HG03520 (cell line): ENCODE measurements at regions not wholly inside any gene's neighbourhood (a gene's known extent, or its start where the extent isn't known, plus 50 kb on each side); places are given as distances from the start of the nearest gene placed in this dataset.
"Not testable (repeated sequence)": the region's sequence is repeated elsewhere in the genome, so short reads cannot be mapped to it uniquely, and the experiment has no call there.

Experiments
- ATAC-seq: cut with Tn5 transposase; IDR thresholded peaks from one replicate; pipeline ENCODE4 v1.9.1; 2021; ENCODE audit warnings: mild to moderate bottlenecking, moderate library complexity; ENCODE audit not compliant: unreplicated experiment

DNA sequence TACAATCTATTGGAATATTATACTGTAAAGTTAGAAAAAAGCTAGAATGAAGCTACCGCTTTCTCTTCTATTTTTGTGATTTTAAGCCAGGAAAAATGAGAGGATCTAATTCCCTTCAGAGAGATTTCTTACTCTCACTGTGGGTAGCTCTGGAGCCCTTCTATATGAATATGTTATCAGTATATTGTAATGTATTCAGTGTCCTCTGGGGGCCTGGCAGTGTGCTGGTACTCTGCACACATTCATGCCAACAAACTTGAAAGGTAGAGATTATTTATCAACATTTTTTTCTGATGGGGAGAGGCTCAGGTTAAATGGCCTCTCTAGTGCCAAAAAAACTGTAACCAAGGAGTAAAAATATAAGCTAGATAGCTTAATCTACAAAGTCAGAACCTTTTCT lies 292.8 kb downstream of the TTC6 start:
- ATAC-seq = no peak

DNA sequence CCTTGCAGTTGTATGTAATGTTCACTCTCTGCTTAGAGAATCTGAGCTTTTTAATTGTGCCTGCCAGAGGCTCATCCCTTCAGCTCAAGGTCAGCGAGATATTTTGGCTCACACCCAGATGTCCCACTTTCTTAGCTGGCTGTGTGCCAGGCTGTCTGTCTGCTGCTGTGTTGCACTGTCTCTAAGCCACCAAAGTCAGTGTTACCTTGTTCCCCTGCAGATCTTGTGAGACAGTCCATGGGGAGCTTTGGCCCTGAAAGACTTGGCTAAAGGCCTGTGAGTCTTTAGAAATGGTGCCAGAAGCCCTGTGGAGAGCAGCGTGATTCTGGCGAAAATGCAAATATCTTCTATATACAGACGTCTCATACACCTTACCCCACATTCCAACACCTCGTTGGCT lies 293.7 kb downstream of the TTC6 start:
- no peak for ATAC-seq

DNA sequence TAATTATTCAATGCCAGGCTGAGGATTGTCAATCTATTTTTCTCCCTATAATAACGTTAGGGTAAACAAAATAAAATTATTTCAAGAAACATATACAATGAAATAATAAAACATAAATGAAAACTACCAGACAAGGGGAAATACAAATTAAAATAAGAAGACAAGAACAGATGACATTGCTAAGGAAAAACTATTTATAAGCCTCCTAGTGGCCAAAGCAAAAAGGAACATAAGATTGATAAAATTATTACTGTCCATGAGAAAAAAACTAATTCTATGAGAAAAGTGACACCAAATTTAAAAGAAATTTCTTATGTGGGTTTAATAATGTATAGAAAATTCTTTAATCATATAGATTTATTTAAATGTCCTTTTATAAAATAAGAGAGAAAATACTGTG lies 294.7 kb downstream of the TTC6 start:
- no peak for ATAC-seq

DNA sequence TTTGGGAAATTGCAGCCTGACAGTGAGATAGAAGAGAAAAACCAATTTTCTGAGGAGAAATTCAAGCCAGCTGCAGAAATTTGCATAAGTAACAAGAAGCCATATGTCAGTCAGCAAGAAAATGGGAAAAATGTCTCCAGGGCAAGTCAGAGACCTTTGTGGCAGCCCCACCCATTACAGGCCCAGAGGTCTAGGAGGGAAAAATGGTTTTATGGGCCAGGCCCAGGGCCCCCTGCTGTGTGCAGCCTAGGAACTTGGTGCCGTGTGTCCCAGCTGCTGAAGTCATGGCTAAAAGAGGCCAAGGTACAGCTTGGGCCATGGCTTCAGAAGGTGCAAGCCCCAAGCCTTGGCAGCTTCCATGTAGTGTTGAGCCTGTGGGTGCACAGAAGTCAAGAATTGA lies 296.1 kb downstream of the TTC6 start:
- ATAC-seq = not testable (repeated sequence)

DNA sequence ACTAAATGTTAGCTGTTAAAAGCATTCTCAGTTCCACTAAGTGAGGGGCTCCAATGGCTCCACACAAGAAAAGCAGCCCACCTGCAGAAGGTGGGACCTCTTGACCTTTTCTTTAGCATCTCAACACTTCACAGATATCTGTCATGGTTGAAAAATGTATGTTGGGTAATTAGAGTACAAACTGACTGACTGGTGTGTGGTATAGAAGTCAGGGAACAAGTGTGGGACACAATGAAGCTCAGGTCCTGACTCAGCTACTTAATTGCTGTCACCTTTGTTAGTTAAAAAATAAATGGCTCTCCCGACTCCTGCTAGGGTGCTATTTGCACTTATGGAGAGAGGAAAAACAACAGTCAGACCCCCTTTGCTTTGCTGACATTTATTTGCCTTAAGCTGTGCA lies 299.0 kb downstream of the TTC6 start:
- no peak for ATAC-seq

DNA sequence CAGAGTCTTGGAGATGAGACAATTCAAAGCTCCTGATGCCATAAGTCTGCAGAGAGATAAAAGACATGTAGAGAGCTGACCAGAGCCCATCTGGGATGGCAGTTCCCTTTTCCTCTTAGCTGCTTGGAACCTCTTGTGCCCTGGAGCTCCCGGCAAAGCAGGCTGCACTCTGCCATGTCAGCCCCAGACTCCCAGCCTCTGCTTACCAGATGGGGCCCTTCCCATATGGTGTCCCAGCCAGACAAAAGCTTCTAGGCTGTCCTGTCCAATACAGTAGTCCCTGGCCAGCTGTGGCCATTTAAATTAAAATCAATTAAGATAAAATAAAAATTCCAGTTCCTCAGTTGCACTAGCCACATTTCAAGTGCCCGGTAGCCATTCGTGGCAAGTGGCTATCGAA lies 303.9 kb downstream of the TTC6 start:
- ATAC-seq = no peak

DNA sequence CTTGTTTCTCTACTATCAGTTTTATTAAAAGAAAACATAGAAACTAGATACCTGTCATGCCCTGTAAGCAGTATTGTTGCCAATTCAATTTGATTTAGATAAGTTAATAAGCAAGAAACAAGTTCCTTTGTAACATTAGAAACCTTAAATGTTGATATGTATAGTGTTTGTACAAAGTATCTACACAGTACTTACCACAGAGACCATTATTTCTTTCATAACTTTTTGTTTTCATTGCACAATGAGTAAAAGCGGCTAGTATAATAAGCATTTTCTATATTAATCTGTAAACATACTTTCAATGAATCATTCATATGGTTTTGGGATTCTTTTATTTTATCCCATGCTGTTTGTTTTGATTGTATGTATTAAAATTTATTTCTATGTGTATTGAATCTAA lies 305.1 kb downstream of the TTC6 start:
- no peak for ATAC-seq

DNA sequence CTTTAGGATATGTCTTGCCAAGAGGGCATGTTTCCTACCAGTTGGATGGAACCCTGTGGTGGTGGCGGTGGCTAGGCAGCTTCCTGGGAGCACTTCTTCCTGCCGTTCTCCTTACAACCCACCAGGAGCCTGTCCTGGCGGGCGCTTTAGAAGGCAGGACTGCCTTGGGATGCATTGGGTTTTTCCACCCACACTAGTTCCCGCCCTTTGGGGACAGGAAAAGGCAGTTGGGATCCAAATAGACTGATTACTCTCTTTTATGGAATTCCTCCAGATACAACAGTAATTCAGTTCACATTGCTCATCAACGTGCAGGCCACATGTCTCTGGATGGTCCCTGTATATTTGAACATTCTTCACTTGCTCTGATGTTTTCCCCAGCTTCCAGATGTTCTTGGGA lies 305.7 kb upstream of the SSTR1 start:
- no peak for ATAC-seq

DNA sequence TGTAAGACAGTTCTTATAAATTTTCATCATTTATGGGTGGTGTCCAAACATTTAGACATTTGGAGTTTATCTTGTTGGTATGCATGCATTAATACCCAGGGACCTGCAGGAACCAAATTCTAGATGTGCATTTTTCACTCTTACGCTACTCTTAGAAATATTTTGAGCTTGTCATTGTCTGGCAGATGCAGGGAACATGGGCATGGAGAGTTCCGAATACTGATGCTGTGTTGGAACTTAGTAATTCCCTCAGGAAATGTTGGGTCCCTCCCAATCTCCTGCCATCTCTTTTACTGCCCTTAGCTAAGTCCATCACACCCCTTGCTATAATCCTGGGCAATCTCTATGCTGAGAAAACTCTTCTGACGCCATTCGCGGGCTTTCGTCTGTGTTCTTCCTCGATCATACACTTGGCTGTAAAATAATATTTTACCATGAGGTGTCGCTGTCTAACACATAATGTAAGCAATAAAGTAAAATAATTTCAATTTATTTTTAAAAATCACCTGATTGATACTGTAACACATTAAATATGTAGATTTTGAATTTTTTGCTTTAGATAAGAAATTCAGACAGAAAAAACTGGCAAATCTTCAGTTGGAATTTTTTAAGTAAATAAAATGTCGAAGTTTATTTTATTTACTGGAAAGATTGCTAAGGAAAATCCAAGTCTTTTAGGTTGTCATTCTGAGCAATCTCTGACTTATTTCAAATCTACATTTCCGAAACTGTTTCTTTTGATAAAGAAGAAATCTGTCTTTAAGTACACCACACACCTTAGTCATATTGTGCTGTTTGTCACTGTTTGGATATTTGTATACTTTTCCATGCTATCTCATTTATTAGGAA lies 304.1 kb upstream of the SSTR1 start:
- ATAC-seq = no peak

DNA sequence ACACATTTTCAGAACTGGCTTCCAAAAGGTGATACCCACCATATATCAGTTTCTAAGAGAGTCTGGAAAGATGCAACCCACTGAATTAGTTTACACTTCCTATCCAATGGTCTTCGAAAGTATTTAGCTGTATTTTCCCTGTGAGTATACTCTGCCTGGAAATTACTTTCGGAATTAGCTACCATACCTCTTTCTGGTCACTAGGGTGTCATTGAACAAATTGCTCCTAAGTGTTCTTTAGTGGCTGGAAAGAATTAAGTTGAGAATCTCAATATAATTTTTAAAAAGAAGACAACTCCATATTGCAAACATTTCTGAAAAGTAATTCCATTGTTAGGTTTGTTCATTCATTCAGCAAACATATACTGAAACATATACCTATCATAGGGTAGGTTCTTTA lies 283.1 kb upstream of the SSTR1 start:
- ATAC-seq = no peak

DNA sequence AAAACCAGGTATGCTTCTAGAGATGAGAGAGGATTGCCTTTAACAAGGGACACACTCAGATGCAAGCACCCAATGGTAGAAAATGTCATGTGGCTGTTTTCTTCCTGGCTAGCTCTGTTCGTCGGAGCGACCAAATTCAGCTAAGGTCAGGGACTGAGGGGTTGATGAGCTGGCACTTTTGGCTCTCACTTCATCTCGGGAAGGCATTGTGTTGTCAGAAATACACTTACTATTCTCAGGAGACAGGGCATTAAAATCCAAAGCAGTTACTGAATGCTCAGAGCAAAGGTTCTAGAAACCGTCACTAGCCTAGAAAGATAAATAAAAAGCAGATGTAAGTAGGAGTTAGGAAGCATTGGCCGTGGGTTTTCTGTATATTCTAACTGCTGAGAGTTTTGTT lies 275.7 kb upstream of the SSTR1 start:
- no peak for ATAC-seq

DNA sequence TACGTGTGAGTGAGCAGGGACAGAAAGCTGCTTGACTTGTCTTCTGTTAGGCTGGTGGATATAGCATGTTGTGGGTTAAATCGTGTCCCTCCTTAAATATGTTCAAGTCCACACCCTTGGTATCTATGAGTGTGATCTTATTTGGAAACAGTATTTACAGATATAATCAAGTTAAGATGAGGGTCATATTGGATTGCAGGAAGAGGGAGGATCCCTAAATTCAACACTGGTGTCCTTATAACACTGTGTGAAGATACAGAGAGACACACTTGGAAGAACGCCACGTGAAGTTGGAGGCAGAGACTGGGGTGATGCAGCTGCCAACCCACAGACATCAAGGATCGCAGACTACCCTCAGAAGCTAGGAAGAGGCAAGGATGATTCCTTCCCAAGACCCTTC lies 275.2 kb upstream of the SSTR1 start:
- no peak for ATAC-seq

DNA sequence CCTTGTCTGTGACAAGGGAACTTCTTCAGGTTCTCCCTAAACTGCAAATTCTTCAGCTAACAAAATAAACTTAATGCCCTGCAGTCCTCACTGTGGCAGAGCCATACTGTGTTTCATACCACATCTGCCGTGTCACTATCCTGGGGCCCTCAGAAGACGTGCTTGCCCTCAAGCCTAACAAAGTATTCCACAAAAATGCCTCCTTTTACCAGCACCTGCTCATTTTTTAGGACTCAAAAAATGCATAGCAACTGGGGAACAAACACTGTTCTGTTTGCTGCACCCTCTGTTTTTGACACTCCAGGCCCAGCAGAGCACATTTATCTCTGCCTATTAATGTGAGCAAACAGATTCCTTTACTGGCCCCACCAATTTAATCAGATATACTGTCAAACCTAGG lies 270.7 kb upstream of the SSTR1 start:
- ATAC-seq = no peak

DNA sequence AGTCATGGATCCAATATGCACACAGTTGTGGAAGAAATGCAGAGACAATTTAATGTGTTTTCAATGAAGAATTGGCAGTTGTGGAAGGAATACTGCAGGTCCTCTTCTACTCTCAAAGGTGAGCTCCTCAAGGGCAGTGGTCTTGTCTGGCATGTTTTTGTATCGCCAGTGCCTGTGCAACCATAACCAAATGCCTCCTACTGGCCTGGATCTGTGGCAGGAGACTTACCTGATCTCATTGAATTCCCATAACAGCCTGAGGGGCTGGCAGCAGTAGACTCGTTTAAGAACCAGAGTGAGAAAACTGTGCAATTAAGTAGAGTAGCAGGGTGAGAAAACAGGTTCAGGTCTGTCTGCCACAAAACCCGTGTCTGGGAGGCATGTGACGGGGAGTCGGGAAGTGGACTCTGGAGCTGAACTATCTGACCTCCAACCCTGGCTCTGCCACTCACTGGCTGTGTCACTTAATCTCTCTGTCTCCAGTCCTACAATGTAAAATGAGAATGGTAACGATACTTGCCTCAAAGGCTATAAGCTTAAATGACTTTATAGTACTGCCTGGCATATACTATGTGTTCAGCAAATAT lies 268.2 kb upstream of the SSTR1 start:
- ATAC-seq = no peak

DNA sequence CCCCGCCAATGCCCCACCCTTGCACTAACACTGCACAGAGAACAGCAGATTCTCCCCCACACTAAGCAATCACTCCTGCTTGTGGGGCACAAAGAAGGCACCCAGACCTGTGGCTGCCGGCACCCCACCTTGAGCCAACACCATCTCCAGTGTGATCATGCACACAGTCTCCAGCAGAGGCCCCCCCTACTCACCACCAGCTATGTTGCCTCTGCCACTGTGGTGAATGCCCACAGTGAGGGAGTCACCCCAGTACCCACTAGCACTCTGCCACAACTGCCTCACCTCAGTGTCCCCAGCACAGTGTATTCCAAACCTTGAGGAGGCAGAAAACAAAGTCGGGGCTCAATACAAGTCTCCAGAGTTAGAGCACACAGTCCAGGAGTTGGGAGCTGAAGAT lies 261.7 kb upstream of the SSTR1 start:
- ATAC-seq = no peak

DNA sequence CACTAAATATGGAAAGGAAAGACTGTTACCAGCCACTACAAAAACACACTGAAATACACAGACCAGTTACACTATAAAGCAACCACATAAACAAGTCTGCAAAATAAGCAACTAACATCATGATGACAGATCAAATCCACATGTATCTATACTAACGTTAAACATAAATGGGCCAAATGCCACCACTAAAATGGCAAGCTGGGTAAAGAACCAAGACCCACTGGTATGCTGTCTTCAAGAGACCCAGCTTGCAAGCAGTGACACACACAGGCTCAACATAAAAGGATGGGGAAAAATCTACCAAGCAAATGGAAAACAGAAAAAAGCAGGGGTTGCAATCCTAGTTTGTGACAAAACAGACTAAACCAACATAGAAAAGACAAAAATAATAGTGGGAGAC lies 260.9 kb upstream of the SSTR1 start:
- ATAC-seq = no peak

DNA sequence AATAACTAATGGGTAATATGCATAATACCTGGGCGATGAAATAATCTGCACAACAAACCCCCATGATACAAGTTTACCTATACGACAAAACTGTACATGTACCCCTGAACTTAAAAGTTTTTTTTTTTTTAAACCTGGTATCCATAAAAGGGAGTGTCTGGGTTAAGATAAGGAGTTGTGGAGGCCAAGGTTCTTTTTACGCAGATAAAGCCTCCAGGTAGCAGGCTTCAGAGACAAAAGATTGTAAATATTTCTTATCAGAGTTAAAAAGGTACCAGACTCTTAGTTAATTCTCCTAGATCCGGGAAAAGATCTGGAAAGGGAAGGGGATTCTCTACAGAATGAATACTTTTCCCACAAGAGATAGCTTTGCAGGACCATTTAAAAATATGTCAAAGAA lies 259.4 kb upstream of the SSTR1 start:
- ATAC-seq = no peak

DNA sequence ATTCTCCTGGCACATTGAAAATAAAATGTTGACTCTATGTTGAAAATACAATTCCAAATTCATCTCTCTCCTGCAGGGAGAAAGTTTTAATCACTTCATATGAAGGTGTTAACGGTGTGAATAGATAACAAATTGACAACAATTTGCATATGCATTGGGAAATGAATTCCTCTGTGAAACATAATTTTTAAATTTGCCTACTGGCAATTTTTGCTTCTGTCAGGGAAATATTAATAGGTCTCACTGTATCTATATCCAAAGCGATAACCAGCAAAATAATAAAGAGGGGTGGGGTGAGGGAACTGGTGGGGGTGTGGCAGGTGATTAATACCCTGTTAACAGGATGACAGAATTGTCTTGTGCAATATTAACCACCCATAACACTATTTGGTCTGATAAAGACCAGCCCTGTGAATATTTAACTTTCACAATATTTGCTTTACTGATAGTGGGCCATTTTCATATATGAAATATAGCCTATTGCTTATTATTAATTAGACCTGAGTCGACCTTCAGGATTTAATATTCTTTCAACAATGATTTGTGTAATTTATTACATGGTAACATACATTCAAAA lies 239.0 kb upstream of the SSTR1 start:
- ATAC-seq = no peak

DNA sequence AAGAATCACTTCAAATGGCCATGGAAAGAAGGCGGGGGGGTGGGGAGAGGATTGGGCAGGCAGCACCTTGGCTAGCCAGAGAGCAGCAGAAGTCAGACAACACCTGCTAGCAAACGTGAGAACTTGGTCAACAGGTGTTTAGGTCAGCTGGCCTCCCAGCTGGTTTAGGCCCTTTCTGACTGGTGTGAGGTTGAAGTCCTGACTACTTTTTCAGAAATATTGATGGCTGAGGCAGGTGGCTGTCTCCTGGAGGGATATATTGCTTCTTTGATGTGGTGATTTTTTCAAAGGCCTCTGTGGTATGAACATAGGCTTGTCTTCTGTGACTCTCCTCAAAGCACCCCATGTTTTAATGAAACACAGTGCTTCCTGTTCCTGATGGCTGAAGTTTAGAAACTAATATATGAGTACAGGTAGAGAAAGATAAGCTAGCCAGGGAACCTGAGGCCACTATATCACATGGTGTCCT lies 238.2 kb upstream of the SSTR1 start:
- ATAC-seq = no peak

DNA sequence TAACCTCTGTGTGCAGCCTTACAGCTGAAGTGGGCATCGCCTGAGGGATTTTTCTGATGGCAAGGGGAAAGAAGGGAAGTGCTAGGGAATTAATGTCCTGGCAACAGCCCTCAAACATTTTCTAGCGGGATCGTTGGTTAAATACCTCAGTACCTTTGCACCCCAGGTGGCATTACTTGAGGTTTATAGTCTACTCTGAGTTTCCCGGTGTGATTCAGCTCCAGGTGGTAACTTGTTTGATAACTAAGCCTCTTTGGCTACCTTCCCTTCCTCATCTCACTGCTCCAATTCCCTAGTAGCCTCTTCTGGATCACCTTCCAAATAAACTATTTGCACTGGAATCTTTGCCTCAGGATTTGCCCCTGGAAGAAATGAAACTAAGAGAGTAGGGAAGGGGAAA lies 237.0 kb upstream of the SSTR1 start:
- ATAC-seq = no peak

DNA sequence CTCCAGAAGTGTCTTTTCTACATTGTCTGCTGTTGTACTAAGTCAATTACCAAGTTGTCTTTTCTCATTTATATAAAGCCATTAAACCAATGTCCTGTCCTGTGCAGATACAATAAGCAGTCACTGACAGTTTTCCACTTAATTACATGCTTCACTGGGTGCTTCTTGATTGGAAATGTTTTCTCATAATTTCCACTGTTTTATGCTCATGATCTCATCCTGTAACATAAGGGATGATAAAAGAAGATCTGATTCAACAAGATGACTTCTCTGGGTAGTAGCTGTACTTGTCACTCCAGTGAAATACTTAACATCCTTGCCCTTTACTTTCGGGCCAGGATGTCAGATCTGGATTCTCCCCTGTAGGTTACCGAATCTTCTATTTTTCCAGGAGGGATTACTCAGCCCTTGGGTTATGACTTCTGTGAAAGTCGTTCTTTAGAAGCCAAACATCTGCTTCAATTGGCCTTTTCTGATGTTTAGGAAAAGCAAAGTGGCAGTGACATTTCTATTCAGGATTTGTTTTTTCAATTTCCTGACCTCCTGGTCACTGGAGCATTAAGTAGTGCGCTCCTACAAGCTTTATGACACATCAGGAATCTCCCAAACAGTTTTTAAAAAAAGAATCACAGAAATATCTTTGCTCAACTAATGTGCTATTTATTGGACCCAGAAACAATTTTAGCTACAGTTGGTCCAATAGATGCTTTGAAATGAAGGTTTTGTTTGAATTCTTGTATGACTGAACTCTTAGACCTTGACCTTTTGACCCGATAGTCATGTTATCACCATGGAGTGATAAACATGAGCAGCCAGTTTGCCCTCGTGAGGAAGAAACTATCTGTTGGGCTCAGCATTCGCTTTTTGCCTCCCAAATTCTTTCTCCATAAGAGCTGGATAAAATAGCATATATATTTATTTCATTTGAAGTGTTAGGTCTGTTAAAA lies 234.5 kb upstream of the SSTR1 start:
- no peak for ATAC-seq
